K562 (cell line): ENCODE measurements at regions not wholly inside any gene's neighbourhood (a gene's known extent, or its start where the extent isn't known, plus 50 kb on each side); places are given as distances from the start of the nearest gene placed in this dataset.
A peak's percentile ranks its signal among the peaks of the same experiment; 100 is the strongest.

ENCODE experiments used
- ATAC-seq: fragments of 200-7000 bp; cut with Tn5 transposase; 3 replicates; pipeline ENCODE4 v1.9.1; 2020; ENCODE audit warnings: moderate library complexity
- BruUV-seq: library from RNA; stranded (reverse); fragments of 400-500 nt; replicated peaks from 2 replicates; lab custom pipeline; 2021; lab: Mats Ljungman, UMichigan
- CTCF ChIA-PET: fragments of 300-600 bp; formaldehyde crosslinking; extraction: SDS; loops from one replicate; lab custom pipeline; 2021; ENCODE audit warnings: low intra/inter-chr PET ratio; lab: Yijun Ruan, JAX
- POLR2A ChIA-PET: fragments of 300-600, 350-650 bp; sonication (Branson Sonifier 250); formaldehyde crosslinking; extraction: SDS; loops from one replicate; lab custom pipeline; 2021; ENCODE audit warnings: antibody characterized with exemption, inconsistent platforms; lab: Yijun Ruan, JAX
- DNase-seq, 4 experiments: peaks; one replicate each; pipeline versions ENCODE4 v3.0.0 to v3.0.0-alpha.2; 2011 to 2018; ENCODE audit warnings: low spot score in 3 of 4, mixed read lengths in 3 of 4; ENCODE audit errors: extremely low read depth in 1 of 4
- FAIRE-seq: peaks from 2 replicates; lab custom pipeline; 2011; peaks lifted over from hg19 to GRCh38; lab: Jason Lieb, UNC
- H2AFZ ChIP-seq: 2 replicates; pipeline ENCODE4 v1.6.0; 2011; ENCODE audit warnings: low read depth, low read length, control low read depth, inconsistent platforms
- H3K27ac ChIP-seq: fragments of 200-600 bp; 3 replicates; pipeline ENCODE4 v1.8.0; 2011; ENCODE audit warnings: low read depth, mild to moderate bottlenecking, control low read depth, inconsistent platforms, low read length, moderate library complexity, mixed read lengths; ENCODE audit errors: extremely low read depth
- H3K27me3 ChIP-seq, 2 experiments: fragments of 300-600 bp in 1 of 2; 2 replicates in 1 of 2; 3 replicates in 1 of 2; pipeline versions ENCODE4 v1.6.0 to v1.8.0; 2011; ENCODE audit warnings: inconsistent platforms in 2 of 2, low read length in 2 of 2, mild to moderate bottlenecking in 1 of 2, mixed read lengths in 1 of 2, moderate library complexity in 1 of 2; ENCODE audit not compliant: control insufficient read depth in 2 of 2, insufficient read depth in 2 of 2
- H3K36me3 ChIP-seq: fragments of 300-600 bp; 3 replicates; pipeline ENCODE4 v1.8.0; 2011; ENCODE audit warnings: mild to moderate bottlenecking, low read length, inconsistent platforms; ENCODE audit not compliant: control insufficient read depth, insufficient read depth
- H3K4me1 ChIP-seq, 2 experiments: fragments of 200-600 bp in 1 of 2; replicated peaks in 1 of 2; 2 replicates in 1 of 2; 3 replicates in 1 of 2; pipeline versions ENCODE4 v1.5.1 to v1.8.0; 2011; ENCODE audit warnings: inconsistent platforms in 2 of 2, low read length in 2 of 2, mild to moderate bottlenecking in 1 of 2, mixed read lengths in 1 of 2, moderate library complexity in 1 of 2; ENCODE audit not compliant: control insufficient read depth in 2 of 2, insufficient read depth in 2 of 2
- H3K4me2 ChIP-seq: 2 replicates; pipeline ENCODE4 v1.6.1; 2011; ENCODE audit warnings: low read length, control low read depth, inconsistent platforms, mixed read lengths; ENCODE audit not compliant: insufficient read depth
- H3K4me3 ChIP-seq: fragments of 200-600 bp; sonication (generic), shearing (Covaris generic); 2 replicates; pipeline ENCODE4 v1.5.1; 2016; ENCODE audit warnings: control low read depth, inconsistent platforms
- H3K79me2 ChIP-seq: fragments of 200-600 bp; 3 replicates; pipeline ENCODE4 v1.8.0; 2011; ENCODE audit warnings: low read length, inconsistent platforms; ENCODE audit not compliant: control insufficient read depth, insufficient read depth
- H3K9ac ChIP-seq, 2 experiments: 2 replicates each; pipeline versions ENCODE4 v1.6.0 to v1.6.1; 2011; ENCODE audit warnings: low read depth in 2 of 2, low read length in 2 of 2, control low read depth in 1 of 2, inconsistent platforms in 1 of 2, mild to moderate bottlenecking in 1 of 2, mixed read lengths in 1 of 2; ENCODE audit not compliant: insufficient read depth in 1 of 2
- H3K9me1 ChIP-seq: one replicate; pipeline ENCODE4 v1.6.0; 2011; ENCODE audit warnings: inconsistent platforms, mild to moderate bottlenecking, low read length, moderate library complexity; ENCODE audit not compliant: control insufficient read depth, insufficient read depth
- H3K9me3 ChIP-seq: replicated peaks from 2 replicates; pipeline ENCODE4 v1.5.1; 2011; ENCODE audit warnings: low read depth, low read length, inconsistent platforms; ENCODE audit not compliant: control insufficient read depth, insufficient read depth
- H4K20me1 ChIP-seq: replicated peaks from 2 replicates; pipeline ENCODE4 v1.6.1; 2011; ENCODE audit warnings: low read length, inconsistent platforms, mixed read lengths; ENCODE audit not compliant: control insufficient read depth, insufficient read depth
- CHD2 ChIP-seq: IDR thresholded peaks from 2 replicates; pipeline ENCODE4 v1.6.1; 2011; ENCODE audit warnings: low read depth, low read length
- CREB1 ChIP-seq, 2 experiments: sonication (generic) in 1 of 2; formaldehyde crosslinking in 1 of 2; IDR thresholded peaks; 2 replicates each; pipeline versions ENCODE4 v1.6.1 to v1.8.0; 2012 to 2022; ENCODE audit warnings: inconsistent platforms in 1 of 2, mild to moderate bottlenecking in 1 of 2, missing genetic modification reagents in 1 of 2, moderate library complexity in 1 of 2
- FIP1L1 ChIP-seq: fragments of 200-400 bp; formaldehyde crosslinking; IDR thresholded peaks from 2 replicates; pipeline ENCODE4 v1.6.1; 2018; ENCODE audit warnings: mild to moderate bottlenecking, low read depth, low read length; ENCODE audit not compliant: poor library complexity, severe bottlenecking
- FOSL1 ChIP-seq: fragments of 200-800 bp; sonication (Bioruptor generic); conservative IDR thresholded peaks from 2 replicates; pipeline ENCODE4 v1.6.1; 2016; ENCODE audit warnings: missing genetic modification characterization, missing compliant biosample characterization
- FOXK2 ChIP-seq, 2 experiments: fragments of 450-650 bp; IDR thresholded peaks in 1 of 2; conservative IDR thresholded peaks in 1 of 2; 2 replicates each; pipeline ENCODE4 v1.6.1; 2016; ENCODE audit warnings: low read depth in 2 of 2, mild to moderate bottlenecking in 1 of 2
- HMGN3 ChIP-seq: IDR thresholded peaks from 2 replicates; pipeline ENCODE4 v1.6.1; 2011; ENCODE audit warnings: borderline replicate concordance, low read depth, mild to moderate bottlenecking, mixed read lengths, low read length; ENCODE audit not compliant: insufficient read length; ENCODE audit errors: extremely low read depth
- JUNB ChIP-seq: fragments of 450-650 bp; formaldehyde crosslinking; conservative IDR thresholded peaks from 2 replicates; pipeline ENCODE4 v1.4.0; 2020; ENCODE audit warnings: mild to moderate bottlenecking
- KAT7 ChIP-seq: sonication (generic); formaldehyde crosslinking; IDR thresholded peaks from 2 replicates; pipeline ENCODE4 v1.8.0; 2022; ENCODE audit warnings: missing genetic modification reagents, mild to moderate bottlenecking, borderline replicate concordance
- KDM5B ChIP-seq: fragments of 200-600 bp; sonication (generic); IDR thresholded peaks from 2 replicates; pipeline ENCODE4 v1.6.1; 2012; ENCODE audit warnings: low read depth, mild to moderate bottlenecking, moderate library complexity, low read length, control low read depth, inconsistent platforms; ENCODE audit not compliant: insufficient replicate concordance
- KLF10 ChIP-seq: fragments of 250-450 bp; sonication (Bioruptor Pico); IDR thresholded peaks from 2 replicates; pipeline ENCODE4 v1.6.1; 2021; ENCODE audit warnings: matching md5 sums
- LEF1 ChIP-seq: fragments of 450-650 bp; IDR thresholded peaks from 2 replicates; pipeline ENCODE4 v1.6.1; 2016; ENCODE audit warnings: mild to moderate bottlenecking
- NRF1 ChIP-seq, 2 experiments: fragments of 450-650 bp; IDR thresholded peaks in 1 of 2; conservative IDR thresholded peaks in 1 of 2; 2 replicates each; pipeline ENCODE4 v1.6.1; 2014; ENCODE audit warnings: mild to moderate bottlenecking in 2 of 2
- PCBP2 ChIP-seq: fragments of 200-400 bp; formaldehyde crosslinking; IDR thresholded peaks from 2 replicates; pipeline ENCODE4 v1.6.1; 2018; ENCODE audit warnings: low read length, low read depth, mild to moderate bottlenecking, moderate library complexity; ENCODE audit not compliant: poor library complexity, severe bottlenecking
- STAT5B ChIP-seq: fragments of 250-450 bp; sonication (Bioruptor Pico); IDR thresholded peaks from 2 replicates; pipeline ENCODE4 v1.8.0; 2021; ENCODE audit warnings: mild to moderate bottlenecking, inconsistent platforms
- ZKSCAN1 ChIP-seq: fragments of 150-350 bp; IDR thresholded peaks from 2 replicates; pipeline ENCODE4 v1.6.1; 2016; ENCODE audit warnings: low read depth, low read length
- WGBS: fragments of 100-300 bp; shearing (Covaris generic); methylation state at CpG from one replicate; pipeline ENCODE4 v1.1.6; 2016; ENCODE audit warnings: low coverage, mixed read lengths; ENCODE audit not compliant: insufficient coverage; ENCODE audit errors: missing lambda C conversion rate; 5-methylcytosine and 5-hydroxymethylcytosine counted together
- in situ Hi-C: fragments of 300-500 bp; cut with MboI; formaldehyde crosslinking; loops from 4 replicates; pipeline ENCODE4 v1.15.0; 2018; ENCODE audit warnings: inconsistent platforms, mixed read lengths
- intact Hi-C: fragments of 100-400 bp; cut with micrococcal nuclease; formaldehyde crosslinking; loops from 2 replicates; pipeline ENCODE4 v1.14.2; 2022
- TF ChIP-seq, protein P1 (sequence below): sonication (generic); formaldehyde crosslinking; IDR thresholded peaks from 2 replicates; pipeline ENCODE4 v1.8.0; 2022; ENCODE audit warnings: mild to moderate bottlenecking, missing genetic modification reagents

DNA sequence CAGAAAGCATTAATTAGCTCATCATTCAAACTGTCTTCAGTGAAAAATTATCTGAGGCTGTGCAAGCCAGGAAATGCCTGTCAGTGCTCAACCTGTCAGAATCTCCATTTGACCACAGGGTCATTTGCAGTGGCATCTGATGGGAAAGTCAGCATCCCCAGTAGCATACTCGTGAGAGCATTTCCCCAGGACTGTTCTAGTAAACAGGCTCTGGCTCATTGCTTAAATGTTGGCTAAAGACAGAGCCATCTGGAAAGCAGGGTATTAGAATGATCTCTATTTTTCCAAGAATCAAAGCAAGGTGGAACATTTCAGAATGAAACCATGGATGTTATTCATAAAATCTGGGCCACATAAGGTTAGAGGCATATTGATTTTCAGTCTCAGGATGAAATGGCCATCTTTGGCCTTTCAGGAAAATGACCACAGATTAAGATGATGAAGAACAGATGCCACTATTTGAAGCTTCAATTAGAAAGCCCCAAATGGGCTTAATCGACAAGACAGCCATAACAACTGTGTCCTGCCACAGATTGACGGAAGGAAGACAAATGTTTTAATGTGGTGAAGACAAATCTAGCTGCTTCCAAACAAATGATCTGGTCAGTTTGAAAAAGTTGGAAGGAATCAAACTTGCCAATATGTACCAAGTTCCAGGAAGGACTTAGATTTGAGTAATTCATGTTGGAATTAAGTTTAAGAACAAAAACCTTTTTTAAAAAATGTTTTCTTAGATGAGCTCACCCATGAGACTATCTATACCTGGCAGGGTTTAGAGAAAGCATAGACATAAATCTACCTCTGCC, 94.0 kb upstream of the FAR2 start (continued):
- no peak for TF ChIP-seq KLF10 (CRISPR knock-in tag)

DNA sequence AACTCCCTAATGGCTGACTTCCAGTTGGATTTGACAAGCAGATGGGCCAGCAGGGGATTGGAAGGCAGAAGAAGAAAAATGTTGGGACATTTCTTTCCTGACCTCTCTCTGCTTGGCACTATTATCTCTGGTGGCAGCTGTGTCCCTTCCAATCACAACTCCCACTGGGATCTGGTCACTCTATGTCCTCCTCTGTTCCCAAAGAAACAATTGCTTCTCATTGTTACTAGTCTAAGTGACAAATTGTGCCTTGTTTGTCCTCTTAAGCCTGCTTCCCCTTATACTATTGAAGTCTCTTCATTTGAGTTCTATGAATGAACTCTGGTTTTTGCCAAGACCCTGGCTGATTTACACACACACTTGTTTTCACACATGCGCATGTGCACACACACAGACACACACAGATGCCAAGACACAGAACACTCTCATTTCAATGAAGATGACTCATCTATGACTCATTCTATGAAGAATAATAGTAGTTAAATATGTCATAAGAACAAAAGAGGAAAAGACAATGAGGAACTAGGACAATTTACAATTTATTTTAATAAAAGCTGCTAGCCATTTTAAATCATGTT, 83.0 kb upstream of the FAR2 start:
- no peaks in the 10 kb centered on the region for H3K79me2 ChIP-seq
- H3K4me1 ChIP-seq = no peaks in the 10 kb centered on the region
- H2AFZ ChIP-seq = no peak overlapping the region
- no TSS peak for BruUV-seq
- ChIA-PET CTCF (no interaction called here), POLR2A (no interaction called here)
- ATAC-seq (no peak), FAIRE-seq (no peak), DNase-seq (no peak)
- H4K20me1 ChIP-seq = no peaks in the 10 kb centered on the region
- H3K27ac ChIP-seq = no peak overlapping the region
- no peaks in the 10 kb centered on the region for H3K9me1 ChIP-seq
- no peaks in the 10 kb centered on the region for H3K27me3 ChIP-seq
- no peak overlapping the region for H3K4me3 ChIP-seq
- no peaks in the 10 kb centered on the region for H3K9me3 ChIP-seq
- in situ Hi-C loops (no loop called here), intact Hi-C loops (no loop called here)
- no peak overlapping the region for H3K9ac ChIP-seq
- 0% methylated on average over 1 of the region's 1 CpG for WGBS
- H3K36me3 ChIP-seq = no peaks in the 10 kb centered on the region
- no peak overlapping the region for H3K4me2 ChIP-seq
- TF ChIP-seq, protein P1, sequence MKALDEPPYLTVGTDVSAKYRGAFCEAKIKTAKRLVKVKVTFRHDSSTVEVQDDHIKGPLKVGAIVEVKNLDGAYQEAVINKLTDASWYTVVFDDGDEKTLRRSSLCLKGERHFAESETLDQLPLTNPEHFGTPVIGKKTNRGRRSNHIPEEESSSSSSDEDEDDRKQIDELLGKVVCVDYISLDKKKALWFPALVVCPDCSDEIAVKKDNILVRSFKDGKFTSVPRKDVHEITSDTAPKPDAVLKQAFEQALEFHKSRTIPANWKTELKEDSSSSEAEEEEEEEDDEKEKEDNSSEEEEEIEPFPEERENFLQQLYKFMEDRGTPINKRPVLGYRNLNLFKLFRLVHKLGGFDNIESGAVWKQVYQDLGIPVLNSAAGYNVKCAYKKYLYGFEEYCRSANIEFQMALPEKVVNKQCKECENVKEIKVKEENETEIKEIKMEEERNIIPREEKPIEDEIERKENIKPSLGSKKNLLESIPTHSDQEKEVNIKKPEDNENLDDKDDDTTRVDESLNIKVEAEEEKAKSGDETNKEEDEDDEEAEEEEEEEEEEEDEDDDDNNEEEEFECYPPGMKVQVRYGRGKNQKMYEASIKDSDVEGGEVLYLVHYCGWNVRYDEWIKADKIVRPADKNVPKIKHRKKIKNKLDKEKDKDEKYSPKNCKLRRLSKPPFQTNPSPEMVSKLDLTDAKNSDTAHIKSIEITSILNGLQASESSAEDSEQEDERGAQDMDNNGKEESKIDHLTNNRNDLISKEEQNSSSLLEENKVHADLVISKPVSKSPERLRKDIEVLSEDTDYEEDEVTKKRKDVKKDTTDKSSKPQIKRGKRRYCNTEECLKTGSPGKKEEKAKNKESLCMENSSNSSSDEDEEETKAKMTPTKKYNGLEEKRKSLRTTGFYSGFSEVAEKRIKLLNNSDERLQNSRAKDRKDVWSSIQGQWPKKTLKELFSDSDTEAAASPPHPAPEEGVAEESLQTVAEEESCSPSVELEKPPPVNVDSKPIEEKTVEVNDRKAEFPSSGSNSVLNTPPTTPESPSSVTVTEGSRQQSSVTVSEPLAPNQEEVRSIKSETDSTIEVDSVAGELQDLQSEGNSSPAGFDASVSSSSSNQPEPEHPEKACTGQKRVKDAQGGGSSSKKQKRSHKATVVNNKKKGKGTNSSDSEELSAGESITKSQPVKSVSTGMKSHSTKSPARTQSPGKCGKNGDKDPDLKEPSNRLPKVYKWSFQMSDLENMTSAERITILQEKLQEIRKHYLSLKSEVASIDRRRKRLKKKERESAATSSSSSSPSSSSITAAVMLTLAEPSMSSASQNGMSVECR (CRISPR knock-in tag) = no peak
- TF ChIP-seq HMGN3 (no peak), CREB1 (IDR thresholded peaks at IDR 0.05) (no peak), CREB1 (CRISPR knock-in tag; IDR thresholded peaks at IDR 0.05) (no peak), FOXK2 (conservative IDR thresholded peaks at IDR 0.05 in 1 of 2, IDR thresholded peaks at IDR 0.05 in 1 of 2; ENCODE audit: low read depth in 2 of 2) (no peak), KAT7 (CRISPR knock-in tag) (no peak), NRF1 (conservative IDR thresholded peaks at IDR 0.05 in 1 of 2, IDR thresholded peaks at IDR 0.05 in 1 of 2) (peak in 1 of 2 experiments; percentile 37; a peak in 1 of 4 replicates), JUNB (CRISPR knock-in tag) (0 out of 2 replicates have a peak, but pooled peaks have one; percentile 44), FOSL1 (tag) (peak; percentile 46), ZKSCAN1 (no peak), PCBP2 (no peak), LEF1 (no peak), STAT5B (no peak), KDM5B (no peak), FIP1L1 (no peak), CHD2 (no peak)
